ENCODE measurements at regions not wholly inside any gene's neighbourhood (a gene's known extent, or its start where the extent isn't known, plus 50 kb on each side); places are given as distances from the start of the nearest gene placed in this dataset.
A peak's percentile ranks its signal among the peaks of the same experiment; 100 is the strongest.

- TF ChIP-seq HINFP (CRISPR knock-in tag; IDR thresholded peaks at IDR 0.05; ENCODE audit: low read depth): no peak
- no peak for TF ChIP-seq JUND (CRISPR knock-in tag; IDR thresholded peaks at IDR 0.05)
- TF ChIP-seq ONECUT2 (CRISPR knock-in tag; IDR thresholded peaks at IDR 0.05): no peak
- TF ChIP-seq TAF15 (IDR thresholded peaks at IDR 0.05; ENCODE audit: low read depth, low read length, poor library complexity, severe bottlenecking): no peak
- no peak for TF ChIP-seq NCOA1 (CRISPR knock-in tag; IDR thresholded peaks at IDR 0.05)
- no peak for TF ChIP-seq ZNF784 (CRISPR knock-in tag; IDR thresholded peaks at IDR 0.05; ENCODE audit: borderline replicate concordance)
- TF ChIP-seq NFYB (CRISPR knock-in tag; IDR thresholded peaks at IDR 0.05): 0 out of 2 replicates have a peak, but pooled peaks have one; percentile 19
- TF ChIP-seq RFX1 (IDR thresholded peaks at IDR 0.05): no peak
- peak; percentile 54; the same call in 1 of the 2 replicates for TF ChIP-seq ZFP91 (CRISPR knock-in tag; IDR thresholded peaks at IDR 0.05; ENCODE audit: borderline replicate concordance)
- no peak for TF ChIP-seq PHB2 (IDR thresholded peaks at IDR 0.05; ENCODE audit: partially characterized antibody)
- TF ChIP-seq GTF2F1 (IDR thresholded peaks at IDR 0.05; ENCODE audit: low read length): no peak
- TF ChIP-seq POGK (CRISPR knock-in tag; conservative IDR thresholded peaks at IDR 0.05): no peak
- no peak for TF ChIP-seq HES4 (CRISPR knock-in tag; IDR thresholded peaks at IDR 0.05; ENCODE audit: borderline replicate concordance)
- TF ChIP-seq ZNF264 (CRISPR knock-in tag; IDR thresholded peaks at IDR 0.05): peak; percentile 64
- TF ChIP-seq AHDC1 (CRISPR knock-in tag; IDR thresholded peaks at IDR 0.05; ENCODE audit: borderline replicate concordance): no peak
- TF ChIP-seq SRY (CRISPR knock-in tag; IDR thresholded peaks at IDR 0.05): no peak
Measured at GRCh38 chr9:31848505-31849285, 535.7 kb upstream of the ACO1 start (continued).
